HG03159 (cell line): ENCODE measurements at regions not wholly inside any gene's neighbourhood (a gene's known extent, or its start where the extent isn't known, plus 50 kb on each side); places are given as distances from the start of the nearest gene placed in this dataset.
A peak's percentile ranks its signal among the peaks of the same experiment; 100 is the strongest.

Experiments used
- ATAC-seq: cut with Tn5 transposase; IDR thresholded peaks from one replicate; pipeline ENCODE4 v1.9.1; 2021; ENCODE audit warnings: mild to moderate bottlenecking, moderate library complexity; ENCODE audit not compliant: unreplicated experiment

DNA sequence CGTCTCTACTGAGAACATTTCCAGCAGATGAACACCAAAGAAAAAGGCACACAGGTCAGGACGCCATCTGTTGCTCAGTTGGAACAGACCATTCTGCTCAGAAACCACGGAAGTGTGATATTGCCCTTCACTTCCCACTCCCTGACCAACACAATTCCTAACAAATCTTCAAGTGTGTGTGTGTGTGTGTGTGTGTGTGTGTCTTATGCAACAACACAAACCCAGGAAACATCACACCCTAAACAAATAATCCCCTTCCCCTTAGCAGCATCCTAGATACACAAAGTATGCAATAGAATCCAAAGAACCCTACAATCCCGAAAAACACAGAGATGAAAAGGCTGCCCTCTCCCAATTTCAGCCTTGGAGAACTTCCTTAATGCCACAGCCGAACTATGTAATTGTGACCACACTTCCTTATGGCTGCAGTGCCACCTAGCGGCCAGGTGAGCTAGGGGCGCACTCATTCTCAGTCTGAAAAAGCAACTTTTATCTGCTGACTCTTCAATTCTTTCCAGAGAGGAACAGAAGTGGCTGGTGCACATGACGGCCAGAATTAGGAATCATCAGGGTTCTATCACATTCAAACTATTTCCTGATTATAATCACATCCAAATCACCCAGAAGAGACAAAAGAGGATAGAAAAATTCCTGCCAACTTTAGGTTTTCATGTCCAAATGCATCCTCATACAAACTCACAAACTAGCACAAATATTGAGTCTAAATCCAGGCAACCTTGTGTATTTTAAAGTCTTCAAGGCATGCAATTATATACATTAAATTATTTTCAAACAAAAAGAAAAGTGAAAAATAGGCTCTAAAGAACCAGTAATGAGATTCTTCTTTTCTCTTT is 164.9 kb downstream of the DHX15 start:
- peak; percentile 90 for ATAC-seq

DNA sequence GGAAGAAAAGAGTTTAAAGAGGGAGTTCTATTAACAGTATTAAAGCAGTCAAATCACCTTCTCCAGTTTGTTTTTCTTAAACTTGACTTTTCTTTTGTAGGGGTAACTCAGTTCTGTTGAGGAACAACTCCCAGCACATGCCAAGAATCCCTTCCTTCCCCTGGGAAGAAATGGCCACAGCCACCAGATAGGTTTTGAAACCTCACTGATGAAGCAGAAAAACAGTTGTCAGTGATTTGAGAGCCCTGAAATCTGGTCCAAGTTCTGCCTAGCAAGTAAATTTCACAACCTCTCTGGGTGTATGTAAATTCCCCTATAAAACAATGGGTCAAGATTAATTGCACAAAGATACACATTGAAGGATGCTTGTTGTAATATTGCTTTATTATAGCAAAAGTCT is 167.1 kb downstream of the DHX15 start:
- ATAC-seq = no peak

DNA sequence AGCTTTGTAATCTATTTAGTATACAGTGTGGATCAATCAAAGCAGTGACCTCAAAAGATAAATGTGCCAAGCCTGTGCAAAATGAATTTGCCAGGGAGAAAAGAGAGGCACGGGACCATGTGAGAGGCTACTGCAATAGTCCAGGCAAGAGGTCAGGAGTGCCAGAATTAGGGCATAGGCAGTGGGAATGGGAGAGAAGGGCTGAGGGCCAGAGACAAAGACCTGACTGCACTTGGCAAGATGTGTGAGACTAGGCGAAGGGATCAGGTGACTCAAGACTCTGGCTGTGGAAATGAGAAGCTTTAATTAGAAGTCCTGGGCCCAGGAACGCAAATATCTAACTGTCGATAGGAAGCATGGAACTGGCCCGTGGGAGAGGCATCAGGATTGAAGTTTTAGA is 168.1 kb downstream of the DHX15 start:
- no peak for ATAC-seq

DNA sequence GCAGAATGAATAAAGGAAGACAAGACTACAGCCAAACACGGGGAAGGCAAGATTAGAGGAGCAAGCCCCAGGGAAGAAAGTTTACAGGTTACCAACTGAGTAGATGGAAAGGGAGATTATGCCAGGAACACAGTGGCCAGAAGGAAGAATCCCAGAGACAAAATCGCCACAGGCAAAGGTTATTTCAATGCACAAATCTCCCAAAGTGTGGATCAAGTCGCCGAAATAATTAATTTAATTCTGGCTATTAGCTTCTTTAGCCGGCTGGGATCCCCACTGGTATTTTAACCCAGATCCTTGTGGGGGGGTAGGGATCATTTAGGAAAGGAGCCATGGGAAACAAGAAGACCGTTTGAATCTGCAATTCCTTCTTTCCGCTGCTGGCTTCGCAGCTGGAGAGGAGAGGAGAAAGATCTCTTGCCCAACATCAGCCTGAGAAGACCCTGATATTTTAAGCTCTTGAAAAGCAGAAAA is 171.0 kb downstream of the DHX15 start:
- ATAC-seq = no peak

DNA sequence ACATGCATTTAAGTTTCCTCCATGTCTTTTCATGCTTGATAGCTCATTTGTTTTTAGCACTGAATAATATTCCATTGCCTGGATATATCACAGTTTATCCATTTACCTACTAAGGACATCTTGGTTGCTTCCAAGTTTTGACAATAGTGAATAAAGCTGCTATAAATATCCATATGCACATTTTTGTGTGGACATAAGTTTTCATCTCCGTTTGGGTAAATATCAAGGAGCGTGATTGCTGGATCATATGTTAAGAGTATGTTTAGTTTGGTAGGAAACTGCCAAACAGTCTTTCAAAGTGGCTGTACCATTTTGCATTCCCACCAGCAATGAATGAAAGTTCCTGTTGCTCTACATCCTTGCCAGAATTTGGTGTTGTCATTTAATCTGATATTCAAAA is 172.5 kb downstream of the DHX15 start:
- no peak for ATAC-seq

DNA sequence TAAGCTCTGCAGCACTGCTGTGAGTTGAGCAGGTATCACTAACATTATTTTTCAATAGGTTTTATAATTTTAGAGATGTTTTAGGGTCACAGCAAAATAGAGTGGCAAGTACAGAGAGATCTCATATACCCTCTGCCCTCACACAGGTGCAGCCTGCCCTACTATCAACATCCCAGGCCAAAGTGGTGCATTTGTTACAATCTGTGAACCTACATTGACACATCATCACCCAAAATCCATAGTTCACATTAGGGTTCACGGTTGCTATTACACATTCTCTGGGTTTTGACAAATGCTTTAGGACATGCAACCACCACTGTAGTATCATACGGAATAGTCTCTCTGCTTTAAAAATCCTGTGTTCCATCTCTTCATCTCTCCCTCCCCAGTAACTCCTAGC is 173.1 kb downstream of the DHX15 start:
- ATAC-seq = no peak

DNA sequence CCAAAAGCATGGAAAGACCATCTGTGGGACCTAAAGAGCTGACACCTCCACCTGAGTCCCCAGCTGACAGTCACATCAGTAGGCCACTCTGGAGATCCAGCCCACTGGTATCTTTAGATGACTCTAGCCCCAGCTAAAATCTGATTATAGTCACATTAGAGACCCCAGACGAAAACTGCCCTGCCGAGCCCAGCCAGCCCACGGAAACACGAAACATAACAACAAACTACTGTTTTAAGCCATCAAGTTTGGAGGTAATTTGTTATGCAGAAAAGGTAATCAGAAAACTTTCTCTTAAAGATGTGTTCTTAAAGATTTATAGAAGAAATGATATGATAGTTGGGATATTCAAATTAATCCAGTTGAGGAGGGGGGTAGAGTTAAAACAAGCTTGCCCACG is 175.7 kb downstream of the DHX15 start:
- no peak for ATAC-seq

DNA sequence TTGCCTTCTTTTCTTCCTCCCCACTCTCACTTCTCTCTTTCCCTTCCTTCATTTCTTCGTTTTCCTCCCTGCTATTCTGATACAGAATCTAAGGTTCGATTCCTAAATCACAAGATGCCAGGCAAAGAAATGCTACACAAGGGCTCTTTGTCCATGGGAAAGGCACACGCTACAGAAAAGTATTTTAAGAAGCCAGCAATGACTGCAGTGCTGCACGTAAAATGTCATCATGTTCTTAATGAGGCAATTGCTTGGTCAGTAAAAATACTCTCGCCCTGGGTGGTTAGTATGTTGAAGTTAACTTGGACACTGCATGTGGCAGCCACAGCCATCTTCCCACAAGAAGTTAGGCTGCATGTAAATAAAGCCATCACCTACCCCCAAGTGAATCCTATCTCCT is 178.4 kb downstream of the DHX15 start:
- ATAC-seq = no peak

DNA sequence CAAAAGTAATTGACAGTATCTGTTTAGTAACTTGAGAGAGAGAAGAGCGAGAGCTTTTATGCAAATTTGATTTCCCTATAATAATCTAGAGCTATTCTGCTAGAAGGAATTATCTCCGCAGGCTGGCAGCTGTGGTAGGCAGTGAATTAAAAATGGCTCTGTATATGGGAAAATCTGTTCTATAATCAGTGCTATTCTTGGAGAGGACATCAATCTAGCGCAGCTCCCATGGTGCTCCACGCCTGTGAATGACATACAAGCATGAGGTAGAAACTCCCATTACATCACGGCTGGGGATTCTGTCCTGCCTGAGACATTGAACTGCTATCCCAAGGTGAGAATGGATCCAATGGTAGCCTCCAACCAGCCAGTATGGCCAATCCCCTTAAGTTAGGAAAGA is 179.0 kb downstream of the DHX15 start:
- no peak for ATAC-seq

DNA sequence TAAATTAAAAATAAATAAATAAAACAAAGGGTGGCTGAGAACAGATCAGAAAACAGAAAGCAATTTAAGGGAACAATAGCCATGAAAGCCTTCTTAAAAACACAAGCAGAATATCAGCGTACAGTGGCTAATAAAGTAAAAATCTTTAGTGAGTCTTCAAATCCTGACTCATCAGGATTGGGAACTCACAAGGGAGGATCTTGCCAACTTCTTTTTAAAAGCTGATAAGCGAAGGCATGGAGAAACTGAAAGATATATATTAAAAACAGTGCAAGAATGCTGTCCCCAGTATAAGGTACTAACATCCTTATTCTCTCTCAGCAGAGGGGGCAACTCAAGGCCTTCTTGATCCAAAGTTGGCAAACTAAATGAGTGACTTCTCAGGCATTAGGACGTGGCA is 180.1 kb downstream of the DHX15 start:
- ATAC-seq = no peak

DNA sequence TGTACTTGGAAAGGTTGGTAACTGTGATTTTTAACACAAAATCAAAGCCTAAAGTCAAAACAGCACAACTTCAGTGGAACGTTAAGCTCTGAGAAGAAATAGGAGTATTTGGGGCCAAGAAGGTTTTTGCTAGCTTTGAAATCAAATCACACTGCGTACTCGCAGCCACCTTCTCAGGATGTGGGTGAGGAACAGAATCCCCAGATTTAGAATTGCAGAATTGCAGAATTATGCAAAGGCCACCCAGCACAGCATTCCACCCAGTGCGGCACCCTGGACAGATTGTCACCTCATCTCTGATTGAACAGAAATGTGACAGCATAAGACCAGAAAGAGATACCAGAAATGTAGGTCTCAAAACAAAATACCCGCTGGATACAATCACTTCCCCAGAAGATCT is 181.1 kb downstream of the DHX15 start:
- ATAC-seq = no peak

DNA sequence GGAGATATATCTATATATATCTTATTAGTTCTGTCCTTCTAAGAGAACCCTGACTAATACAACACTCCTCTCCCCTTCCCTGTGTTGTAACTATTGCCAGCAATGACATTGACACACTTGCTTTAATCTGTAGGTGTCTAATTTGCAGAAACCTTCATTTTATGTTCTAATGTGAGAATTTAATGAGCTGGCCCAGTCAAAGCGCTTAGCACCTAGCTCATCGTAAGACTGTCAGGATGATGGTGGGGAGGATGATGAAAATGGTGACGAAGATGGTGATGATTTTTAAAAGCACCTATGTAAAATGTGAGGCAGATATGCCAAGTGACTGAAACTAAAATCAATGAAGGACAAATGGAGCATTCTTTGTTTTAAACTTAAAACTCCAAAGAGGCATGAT is 183.8 kb downstream of the DHX15 start:
- no peak for ATAC-seq

DNA sequence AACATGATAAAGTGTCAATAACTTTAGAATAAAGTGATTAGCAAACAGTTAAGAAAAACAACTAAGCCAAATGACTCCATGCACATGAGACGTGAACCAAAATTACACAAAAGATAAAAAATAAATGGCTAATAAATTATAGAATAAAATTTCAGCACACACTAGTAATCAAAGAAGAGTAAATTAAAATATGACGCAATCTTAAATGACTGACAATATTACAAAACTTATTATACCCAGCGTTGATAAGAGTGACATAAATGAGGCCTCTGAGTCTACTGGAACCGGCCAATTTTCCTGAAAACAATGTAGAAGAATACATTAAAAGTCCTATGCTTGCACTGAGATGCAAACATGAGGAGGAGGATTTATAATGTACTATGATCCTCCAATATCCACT is 187.4 kb downstream of the DHX15 start:
- no peak for ATAC-seq

DNA sequence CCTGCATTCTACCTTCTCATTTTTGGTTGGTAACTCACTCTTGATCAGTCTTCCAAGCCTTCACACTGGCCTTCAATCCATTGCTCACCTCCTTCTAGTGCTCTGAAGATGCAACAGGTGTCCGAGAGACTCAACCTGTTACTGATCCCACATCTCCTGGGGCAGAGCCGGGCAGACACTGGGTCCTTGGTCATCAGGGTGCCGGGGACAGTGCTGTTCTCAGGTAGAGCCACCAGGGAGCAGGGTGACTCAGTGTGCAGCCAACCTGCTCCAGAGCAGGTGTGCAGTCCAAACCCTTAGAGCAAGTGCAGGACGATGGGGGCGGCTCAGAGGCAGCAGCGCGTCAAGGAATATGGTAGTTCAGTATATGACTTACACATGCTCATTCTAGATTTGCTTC is 188.4 kb downstream of the DHX15 start:
- no peak for ATAC-seq

DNA sequence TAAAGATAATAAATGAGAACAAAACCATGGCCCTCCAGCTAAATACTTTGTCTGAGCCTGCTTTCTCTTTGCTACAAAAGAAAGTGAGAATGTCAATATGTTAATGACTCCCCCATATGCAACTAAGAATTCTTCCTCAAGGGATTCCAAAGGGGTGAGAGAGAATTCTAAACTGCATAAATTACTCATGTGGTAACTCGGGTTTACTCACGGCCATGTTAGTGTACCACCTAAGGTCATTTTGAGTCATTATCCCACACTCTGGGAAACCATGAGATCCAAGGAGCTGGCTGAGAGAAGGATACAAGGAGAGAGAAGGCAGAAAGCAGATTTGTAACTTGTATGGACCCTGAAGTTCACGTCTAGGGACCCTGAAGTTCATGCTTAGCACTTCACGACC is 190.3 kb downstream of the DHX15 start:
- no peak for ATAC-seq

DNA sequence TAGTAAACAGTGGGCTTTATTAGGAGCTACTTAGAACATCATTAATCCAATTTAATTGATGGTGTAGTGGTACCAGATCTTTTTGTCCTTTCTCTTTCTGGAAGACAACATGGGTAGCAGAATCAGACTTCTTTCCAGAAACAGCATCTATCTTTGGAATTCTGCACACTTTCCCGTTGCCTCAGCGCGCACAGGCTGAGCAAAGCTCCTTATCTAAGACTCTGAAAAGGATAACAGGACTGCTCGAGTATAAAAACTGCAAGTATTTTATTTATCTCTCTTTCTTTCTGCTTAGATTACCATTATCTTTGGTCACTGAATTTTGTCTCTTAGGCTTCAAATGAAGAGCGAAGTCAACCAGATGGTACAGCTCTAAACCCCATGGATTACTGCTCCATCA is 191.7 kb downstream of the DHX15 start:
- ATAC-seq = no peak

DNA sequence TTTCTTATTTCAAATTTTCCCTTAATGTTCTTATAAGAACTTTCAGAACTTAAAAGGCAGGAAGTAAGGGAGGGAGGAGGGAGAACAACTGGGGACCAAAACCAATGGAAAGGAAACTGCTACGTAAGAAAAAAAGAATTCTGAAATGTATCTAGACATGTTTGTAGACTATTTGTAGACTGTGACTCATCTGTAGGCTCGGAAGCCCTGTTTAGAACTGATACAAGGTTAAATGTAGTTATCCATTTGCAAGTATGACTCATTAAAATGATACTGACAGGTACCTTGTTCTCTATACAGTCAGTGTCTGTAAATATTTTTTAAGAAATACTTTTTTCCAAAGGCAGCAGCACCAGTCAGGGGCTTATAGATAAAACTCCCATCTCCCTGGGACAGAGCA is 202.0 kb downstream of the DHX15 start:
- ATAC-seq = peak; percentile 100

DNA sequence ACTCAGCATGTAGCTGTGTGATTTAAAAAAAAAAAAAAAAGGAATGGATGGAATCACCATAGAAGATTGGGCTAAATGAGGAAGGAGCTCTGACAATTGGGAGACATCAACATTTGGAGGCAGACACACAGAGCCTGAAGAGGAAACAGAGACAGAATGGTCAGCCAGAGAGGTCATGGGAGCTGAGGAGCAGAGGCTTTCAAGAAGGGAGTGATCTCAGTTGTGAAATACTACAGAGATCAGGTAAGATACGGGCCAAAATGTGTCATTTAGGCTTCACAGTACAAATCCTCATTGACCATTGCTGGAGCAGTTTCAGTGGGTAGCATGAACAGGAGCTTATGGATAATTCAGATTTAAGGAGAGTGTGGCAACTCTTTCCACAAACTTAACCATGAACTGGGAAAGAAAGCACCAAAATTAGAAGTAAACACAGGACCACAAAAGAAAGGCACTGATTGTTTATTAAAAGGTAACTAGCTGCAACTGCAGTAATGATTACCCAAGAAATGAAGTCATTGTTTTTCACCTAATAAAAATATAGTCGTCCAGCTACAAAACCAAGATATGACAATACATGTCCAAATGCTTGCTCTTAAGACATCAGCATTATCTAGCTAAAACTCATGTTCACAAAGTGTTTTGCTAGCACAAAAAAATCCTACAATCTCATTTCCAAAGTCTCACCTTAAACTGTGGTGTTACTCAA is 203.2 kb downstream of the DHX15 start:
- ATAC-seq = no peak

DNA sequence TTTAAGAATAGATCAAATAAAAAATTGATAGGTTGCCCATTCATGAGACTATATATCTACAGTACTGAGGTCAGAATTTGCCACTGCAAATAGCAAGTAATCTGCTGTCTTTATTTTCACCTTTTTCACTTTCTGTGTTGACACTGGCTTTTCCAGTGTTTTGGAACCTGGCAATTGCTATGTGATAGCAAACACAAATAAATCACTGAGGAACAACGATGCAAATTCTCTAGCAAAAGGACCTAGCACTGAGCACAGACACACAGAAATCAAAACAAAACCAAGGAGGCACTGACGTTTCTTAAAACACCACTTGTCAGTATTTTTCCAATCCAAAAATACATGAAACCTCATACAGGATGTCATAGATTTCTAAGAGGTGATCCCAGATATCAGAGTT is 210.7 kb downstream of the DHX15 start:
- ATAC-seq = no peak

DNA sequence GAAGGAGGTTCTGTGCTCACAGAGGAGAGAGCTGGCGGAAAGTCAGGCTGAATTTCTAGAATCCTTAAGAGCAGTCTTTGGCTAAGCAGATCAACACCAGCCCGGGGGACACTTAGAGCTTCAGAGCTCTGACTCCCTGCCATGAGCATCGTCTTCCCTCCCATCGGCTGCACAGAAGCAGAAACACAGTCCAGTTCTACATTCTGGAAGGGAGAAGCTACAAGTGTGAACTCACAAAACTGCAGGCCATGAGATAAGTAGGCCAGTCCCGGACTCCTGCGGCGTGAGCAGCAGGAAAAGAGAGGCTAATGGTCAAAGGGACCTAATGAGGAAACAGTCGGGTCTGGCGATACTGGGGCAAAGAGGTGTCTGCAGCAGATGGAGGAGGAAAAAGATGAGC is 211.5 kb downstream of the DHX15 start:
- ATAC-seq = no peak

DNA sequence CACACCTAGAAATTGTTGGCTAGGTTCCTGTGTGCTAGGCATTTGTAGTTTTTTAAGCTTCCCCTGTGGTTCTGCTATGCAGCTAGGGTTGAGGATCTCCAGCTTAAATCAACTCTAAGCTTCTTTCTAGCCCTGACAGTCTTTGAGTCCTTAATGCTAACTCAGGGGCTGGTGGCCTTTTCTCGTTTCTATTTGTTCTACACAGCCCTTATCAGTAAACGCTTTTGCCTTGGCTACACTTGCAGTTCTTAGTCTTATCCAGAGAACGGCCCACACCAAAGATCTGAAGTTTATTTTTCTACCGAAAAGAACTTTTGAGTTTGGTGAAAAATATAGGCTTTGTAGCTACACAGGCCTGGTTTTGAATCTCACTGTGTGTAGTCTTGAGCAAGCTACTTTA is 212.0 kb downstream of the DHX15 start:
- no peak for ATAC-seq

DNA sequence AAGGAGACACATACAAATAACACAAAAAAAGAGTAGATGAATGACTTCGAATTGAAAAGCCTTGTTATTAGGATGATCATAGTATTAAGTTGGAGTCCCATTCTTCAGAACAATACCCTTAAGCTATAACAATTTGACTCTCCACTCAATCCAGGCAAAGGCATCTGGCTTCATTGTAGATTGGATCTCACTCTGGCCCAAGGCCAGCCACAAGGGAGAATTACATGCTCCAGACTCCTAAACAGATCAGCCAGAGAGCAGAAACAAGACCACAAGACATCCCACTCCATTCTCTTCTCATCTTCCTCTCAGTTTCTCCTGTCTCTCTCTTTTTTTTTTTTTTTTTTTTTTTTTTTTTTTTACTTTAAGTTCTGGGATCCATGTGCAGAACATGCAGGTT is 213.9 kb downstream of the DHX15 start:
- no peak for ATAC-seq
